ENCODE measurements at regions not wholly inside any gene's neighbourhood (a gene's known extent, or its start where the extent isn't known, plus 50 kb on each side); places are given as distances from the start of the nearest gene placed in this dataset.
"Not testable (repeated sequence)": the region's sequence is repeated elsewhere in the genome, so short reads cannot be mapped to it uniquely, and the experiment has no call there.

DNA sequence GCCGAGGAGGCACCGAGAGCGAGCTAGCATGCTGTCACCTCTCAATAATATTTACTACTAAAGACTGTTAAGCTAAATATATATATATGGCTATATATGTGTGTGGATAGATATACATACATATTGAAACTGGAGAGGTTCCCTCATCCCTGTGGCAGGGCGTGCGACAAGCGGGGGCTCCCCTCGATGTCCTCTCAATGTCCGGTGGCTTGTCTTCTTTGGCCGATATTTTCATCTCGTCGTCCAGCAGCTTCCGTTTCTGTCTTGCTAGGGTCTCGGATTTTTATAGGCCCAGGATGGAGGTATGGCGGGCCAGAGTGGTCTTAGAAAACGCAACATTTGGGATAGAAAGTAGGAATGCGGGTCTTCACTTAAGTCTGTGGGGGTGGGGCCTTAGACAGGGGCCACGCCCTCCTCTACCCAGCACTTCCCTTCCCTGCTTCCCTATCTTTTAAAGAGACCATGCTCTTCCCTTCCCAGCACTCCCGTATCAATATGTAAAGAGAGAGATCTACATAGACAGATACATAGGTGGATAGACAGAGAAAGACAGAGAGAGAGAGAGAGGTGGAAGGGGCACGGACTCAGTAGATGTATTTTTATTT lies 866.8 kb downstream of the DSC3 start:
- DNase-seq = no peak

- DNase-seq = no peak
These were observed 867.4 kb downstream of the DSC3 start for GRCh38 chr18:30175061-30175574.

GRCh38 chr18:30163573-30163972 lies 879.0 kb downstream of the DSC3 start:
- DNase-seq = no peak

DNA sequence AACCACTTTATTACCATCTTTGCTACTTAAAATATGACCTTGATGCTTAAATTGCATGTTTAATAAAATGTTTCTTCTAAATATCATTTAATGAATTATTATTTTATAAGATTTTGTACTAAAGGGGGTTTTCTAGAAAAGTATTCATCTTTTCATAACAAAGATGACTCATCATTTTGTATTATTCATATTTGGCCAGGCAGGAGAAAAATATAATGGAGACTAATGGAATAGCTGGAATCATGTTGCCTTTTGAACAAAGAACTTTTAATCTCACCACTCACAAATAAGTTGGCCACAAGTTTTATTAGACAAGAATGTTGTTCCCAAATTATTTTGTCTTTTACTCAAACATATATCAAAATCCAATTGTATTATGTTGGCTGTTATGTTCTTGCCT lies 882.4 kb downstream of the DSC3 start:
- no peak for DNase-seq

GRCh38 chr18:30150586-30151250 lies 891.8 kb downstream of the DSC3 start:
- no peak for DNase-seq

GRCh38 chr18:30149585-30149984 lies 893.0 kb downstream of the DSC3 start:
- no peak for DNase-seq

DNA sequence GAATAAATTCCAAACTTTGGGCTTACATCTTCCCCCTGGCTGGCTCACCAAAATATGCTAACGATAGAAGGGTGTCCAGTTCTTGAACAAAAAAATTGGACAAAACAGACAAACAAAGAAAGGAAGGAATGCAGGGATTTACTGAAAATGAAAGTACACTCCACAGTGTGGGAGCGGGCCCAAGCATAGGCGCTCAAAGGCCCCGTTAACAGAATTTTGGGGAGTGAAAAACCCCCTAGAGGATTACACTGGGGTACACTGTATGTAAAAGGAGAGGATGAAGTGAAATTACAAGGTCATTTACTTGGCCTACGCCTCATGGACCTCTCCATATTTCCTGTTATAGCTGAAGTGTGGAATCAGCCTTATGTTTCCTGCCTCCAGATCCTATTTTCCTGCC lies 899.7 kb downstream of the DSC3 start:
- DNase-seq = no peak

GRCh38 chr18:30142248-30142647 lies 900.3 kb downstream of the DSC3 start:
- no peak for DNase-seq

- DNase-seq = not testable (repeated sequence)
These were observed 901.0 kb downstream of the DSC3 start for GRCh38 chr18:30141506-30141905.

DNA sequence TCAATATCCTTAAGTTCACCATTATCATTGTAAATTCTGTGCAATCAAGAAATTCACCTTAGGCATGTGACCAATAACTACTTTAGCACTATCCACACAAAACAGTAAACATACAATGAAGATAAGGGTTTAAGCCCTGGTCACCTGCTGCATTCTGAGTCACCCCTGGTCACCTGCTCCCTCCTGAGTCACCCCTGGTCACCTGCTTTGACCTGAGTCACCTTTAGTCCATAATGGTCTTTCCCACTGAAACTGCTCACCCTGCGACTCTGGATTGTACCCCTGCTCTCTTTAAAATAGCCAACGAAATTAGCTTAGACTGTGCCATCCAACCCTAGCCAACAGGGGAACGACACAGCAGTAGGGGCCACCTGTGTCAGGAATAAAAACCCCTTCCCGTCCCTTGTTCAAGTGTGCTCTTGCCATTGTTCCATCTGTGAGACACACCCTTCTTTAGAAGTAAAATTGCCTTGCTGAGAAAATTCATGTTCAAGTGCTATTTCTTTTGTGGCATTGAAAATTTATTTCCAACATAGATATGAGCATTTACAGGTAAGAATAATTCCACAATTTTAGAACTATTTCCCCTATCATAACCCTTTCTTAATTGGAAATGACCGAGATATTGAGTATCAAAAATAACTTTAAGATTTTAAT lies 902.8 kb downstream of the DSC3 start:
- DNase-seq = no peak

GRCh38 chr18:30135938-30136337 lies 906.6 kb downstream of the DSC3 start:
- no peak for DNase-seq

DNA sequence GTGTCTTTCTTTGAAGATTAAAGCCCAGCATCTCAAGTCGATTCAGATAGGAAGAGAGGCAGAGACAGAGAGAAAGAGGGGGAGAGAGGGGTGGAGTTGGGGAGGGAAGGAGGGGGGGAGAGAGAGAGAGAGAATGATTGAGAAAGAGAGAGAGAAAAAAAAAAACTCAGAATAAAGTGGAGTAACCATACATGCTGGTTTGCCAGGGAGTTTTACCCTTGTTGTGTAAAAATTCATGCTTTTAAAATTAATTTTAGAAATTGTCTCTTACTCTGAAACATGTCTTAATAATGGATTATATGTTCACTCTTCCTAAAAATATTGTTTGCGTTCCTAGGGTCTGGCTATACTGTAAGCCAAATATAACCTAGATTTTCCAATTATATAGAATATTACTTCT lies 908.5 kb downstream of the DSC3 start:
- DNase-seq = no peak

- no peak for DNase-seq
These were observed 909.6 kb downstream of the DSC3 start for GRCh38 chr18:30132959-30133358.

DNA sequence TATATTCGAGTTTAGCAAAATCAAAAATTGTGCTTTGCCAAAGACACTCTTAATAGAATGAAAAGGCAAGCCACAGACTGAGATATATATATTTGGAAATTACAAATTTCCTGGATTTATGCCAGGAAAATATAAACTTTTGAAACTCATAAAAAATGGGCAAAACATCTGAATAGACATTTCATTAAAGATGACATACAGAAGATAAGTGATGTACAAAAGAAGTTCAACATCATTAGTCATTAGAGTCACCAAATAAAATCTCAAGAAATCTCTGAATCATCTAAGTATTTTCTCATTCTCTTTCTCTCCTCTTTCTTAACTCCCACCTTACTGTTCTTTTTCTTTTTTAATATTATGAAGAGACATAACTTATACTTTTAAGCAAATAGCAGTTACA lies 921.1 kb downstream of the DSC3 start:
- no peak for DNase-seq

GRCh38 chr18:30113454-30113853 lies 929.1 kb downstream of the DSC3 start:
- no peak for DNase-seq

GRCh38 chr18:30106356-30106755 lies 936.2 kb downstream of the DSC3 start:
- no peak for DNase-seq

DNA sequence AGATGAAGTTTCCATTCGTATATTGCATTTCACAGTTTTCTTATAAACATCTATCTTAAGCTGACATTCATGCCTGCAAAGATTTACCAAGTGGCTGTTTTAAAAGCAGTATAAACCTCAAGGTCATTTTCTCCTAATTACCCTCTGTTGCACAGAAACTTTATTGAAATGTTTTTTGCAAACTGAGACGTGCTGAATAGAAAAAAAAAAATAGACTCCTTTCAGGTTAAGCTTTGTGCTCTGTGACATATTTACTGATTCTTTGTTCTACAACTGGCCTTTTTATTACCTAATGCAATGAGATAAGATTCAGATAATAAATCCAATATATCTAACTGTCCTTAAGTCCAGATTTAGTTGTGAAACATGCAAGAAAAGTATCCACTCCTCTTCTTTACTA lies 938.7 kb downstream of the DSC3 start:
- DNase-seq = no peak

DNA sequence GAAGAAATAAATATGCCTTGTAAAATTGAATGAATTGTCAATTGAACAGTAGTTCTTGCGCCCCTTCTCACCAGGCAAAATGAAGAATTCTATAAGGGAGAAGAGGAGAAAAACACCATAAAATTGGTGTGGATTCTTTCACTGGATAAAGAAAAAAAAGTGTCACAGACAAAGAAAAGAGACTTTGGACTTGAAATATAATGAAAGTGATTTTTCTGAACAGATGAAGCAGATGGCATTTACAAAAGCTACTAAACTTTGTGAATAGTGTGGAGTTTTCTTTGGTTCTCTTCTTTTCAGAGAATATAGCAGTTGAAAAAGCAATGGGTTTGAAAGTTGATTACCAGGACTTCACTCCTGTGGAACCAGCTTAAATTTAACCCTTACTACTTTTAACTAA lies 945.7 kb downstream of the DSC3 start:
- no peak for DNase-seq

- no peak for DNase-seq
These were observed 948.0 kb downstream of the DSC3 start for GRCh38 chr18:30094556-30094955.

DNA sequence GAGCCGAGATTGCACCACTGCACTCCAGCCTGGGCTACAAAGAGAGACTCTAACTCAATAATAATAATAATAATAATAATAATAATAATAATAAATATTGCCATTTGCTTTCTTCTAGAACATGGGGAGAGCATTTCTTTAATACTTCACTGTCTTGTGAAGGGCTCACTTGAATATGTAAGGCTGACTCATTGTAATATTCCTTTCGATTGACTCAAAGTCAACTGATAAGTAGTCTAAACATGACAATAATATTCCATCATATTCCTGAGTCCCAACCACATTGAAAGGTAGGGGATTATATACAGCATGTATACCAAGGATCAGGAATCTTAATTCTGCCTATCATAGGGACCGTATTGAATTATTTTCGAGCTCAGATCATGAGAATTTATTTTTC lies 949.2 kb downstream of the DSC3 start:
- no peak for DNase-seq

DNA sequence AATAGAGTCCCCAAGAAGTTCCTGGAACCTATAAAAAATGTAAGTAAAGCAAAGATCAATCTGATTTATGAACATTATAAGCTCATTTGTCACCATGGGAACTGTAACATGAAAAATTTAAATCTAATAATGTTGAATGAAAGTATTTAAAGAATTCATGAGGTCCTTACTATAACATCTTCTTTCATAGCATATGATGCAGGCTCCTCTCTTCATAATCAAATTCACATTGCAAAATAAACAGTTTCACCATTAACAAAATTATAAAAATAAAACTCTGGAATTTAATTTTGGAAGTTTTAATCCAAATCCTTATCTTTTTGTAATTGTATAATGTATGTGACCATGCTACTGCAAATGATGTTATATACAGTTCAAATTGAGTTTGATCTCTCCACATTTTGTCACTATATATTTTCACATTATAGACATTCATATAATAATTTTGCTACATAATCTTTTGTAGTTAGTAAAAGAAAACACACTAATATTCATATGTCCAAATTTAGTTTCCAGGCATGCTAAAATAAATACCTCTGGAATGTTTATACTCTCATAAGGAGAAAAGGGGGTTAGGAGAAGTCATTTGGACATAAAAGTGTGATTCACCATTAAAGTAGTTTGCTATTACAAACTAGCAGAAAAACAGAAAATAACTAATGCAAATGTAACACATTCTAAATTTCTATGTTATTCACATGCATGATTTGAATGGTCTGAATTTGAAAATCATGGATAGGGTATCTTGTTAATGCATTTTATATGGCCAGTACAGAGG lies 954.1 kb downstream of the DSC3 start:
- no peak for DNase-seq

GRCh38 chr18:30086351-30086750 lies 956.2 kb downstream of the DSC3 start:
- no peak for DNase-seq
